HG02840 (cell line): ENCODE measurements at regions not wholly inside any gene's neighbourhood (a gene's known extent, or its start where the extent isn't known, plus 50 kb on each side); places are given as distances from the start of the nearest gene placed in this dataset.

Source experiments
- ATAC-seq: cut with Tn5 transposase; IDR thresholded peaks from one replicate; pipeline ENCODE4 v1.9.1; 2021; ENCODE audit warnings: mild to moderate bottlenecking, moderate library complexity, moderate number of reproducible peaks; ENCODE audit not compliant: unreplicated experiment, low FRiP score

DNA sequence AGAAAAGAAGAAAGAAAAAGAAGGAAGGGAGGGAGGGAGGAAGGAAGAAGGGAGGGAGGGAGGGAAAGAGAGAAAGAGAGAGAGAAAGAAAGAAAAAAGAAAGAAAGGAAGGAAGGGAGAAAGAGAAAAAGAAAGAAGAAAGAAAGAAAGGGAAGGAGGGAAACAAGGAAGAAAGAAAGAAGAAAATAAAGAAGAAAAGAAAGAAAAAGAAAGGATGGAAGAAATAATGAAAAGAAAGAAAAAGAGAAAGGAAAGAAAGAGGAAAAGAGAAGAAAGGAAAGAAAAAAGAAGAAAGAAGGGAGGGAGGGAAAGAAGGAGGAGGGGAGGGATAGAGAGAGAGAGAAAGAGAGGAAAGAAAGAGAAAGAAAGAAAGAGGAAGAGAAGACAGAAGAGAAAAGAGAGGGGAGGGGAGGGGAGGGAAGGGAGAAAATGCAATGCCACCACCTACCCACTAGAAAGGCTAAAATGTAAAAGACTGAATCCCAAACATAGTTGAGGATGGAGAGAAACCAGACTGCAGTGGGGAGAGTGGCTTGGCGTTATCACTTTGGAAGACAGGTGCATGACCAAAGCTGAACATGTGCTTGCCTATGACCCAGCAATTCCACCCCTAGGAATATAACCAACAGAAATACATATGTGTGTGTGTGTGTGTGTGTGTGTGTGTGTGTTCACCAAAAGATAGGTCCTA, 66.9 kb upstream of the KLF13 start:
- no peak for ATAC-seq

- ATAC-seq, result no peak
Observed at GRCh38 chr15:31260646-31261265, 65.9 kb upstream of the KLF13 start.

DNA sequence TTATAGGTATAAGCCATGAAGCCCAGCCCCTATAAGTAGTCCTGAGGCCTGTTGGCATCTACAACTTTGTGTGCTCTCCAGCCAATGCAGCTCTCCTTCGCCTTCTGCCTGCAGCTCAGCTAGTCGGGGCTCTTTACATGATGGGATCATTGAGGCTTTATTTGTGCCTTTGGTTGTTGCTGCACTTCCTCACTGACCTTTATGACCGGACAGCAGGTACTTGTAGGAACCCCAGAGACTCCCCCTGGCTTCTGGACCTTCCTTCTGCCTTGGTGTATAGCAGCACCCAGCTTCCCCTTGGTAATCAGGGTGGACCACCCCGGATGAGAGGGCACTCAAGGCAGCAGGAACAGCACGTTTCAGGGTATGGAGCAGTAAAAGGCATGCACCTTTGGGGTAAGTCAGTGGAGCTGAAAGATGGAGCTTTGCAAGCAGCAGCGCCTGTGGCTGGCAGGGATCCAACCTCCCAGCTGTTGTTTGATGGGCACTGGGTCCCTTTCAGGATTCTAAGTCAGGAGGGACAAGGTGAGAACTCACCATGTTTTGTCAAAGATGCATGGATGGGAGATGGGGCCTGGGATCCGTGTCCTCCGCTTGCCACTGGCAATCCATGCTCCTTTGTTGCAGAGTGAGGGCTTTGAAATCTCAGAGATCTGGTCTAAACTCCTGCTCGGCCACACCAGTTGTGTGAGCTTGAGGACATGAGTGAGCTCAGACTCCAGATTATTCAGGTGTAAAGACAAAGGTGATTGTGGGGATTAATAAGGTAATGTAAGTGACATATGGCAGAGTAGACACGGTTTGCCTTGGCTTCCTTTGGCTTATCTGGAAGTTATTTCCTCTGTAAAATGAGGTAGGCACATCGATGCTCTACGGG, 65.1 kb upstream of the KLF13 start:
- ATAC-seq, result no peak

DNA sequence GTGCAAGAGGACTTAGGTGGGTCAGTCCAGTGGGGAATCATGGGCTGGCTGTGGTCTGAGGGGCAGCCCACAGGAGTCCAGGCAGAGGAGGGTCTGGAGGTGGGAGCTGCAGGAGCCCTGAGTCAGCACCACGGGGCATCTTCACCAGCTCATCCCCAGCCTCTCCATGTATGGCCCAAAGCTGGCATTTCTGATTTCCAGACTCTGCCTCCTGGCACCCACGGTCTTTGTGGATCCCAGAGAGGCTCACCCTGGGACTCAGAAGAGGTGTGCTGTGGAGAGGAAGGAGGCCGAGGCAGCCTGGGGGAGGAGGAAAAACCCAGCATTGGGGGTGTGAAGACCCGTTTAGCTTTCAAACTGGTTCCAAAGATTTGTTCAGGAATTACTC, 64.5 kb upstream of the KLF13 start:
- no peak for ATAC-seq

DNA sequence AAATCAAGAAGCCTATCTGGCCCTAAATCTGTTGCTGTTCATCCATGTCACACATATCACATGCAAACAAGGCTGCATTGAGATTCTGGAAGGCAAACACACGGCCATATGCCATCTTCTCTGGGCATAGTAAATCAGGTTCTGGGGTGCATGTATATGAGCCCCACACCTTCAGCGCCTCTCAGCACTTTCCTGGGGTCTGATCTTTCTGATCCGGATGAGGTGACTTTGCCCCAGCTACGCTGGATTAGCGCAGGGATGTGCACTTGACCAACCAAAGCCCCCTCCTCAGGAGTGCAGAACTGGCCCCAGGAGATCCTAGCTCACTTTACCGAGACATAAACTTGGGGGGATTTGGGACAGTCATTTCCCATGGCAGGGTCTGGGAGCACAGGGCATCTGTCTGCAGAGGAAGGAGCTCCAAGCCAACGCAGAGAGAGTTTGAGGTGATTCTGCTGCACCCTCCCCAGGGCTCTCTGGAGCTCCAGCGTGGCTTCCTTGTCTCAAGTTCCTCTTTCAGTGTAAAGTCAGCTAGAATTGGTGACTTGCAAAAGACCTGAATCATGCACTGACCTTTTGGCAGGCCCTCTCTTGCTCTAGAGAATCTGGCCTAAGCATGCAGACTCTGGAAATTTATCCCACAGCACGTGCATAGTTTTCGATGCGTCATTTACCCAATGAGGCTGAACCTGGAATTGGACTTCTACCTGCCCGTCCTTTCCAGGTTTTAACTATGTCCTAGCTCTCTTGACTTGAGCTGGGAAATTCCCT, 63.5 kb upstream of the KLF13 start:
- no peak for ATAC-seq

GRCh38 chr15:31263751-31264558, 62.7 kb upstream of the KLF13 start:
- no peak for ATAC-seq

GRCh38 chr15:31264559-31265089, 62.0 kb upstream of the KLF13 start:
- no peak for ATAC-seq

DNA sequence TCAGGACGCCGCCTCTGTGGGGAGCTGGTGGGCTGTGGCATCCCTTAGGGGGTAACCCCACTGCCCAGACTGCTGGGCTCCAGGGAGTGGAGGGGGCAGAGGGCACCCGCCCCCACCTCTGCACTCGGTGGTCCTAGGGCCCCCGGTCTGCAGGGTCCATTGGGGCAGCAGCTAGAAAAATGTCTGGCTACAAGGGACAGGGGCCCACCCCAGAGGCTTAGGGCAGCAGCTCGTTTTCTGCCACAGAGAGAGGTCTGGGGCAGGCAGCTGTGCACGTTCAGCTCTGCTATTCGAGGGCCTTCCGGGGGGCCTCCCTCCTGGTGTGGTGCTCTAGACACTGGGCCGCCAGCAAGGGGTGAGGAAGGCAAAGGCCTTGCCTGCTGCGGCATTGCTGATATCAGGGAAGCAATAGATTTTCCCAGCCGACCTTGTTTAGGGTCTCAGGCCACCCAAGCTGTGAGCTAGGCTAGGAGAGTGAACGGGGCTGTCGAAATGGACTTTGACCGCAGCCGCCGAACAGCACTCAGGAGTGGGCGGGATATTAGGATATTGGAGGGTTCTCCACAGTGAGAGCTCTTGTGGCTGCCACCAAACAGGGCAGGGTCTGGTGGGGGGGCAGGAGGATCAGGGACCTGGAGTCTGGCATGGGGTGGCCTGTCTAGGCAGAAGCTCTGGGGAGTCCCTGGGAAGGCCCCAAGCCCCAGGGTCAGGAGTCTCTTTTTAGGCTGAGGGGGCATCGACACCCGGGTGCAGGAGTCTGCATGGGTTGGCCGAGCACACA, 61.4 kb upstream of the KLF13 start:
- ATAC-seq, result no peak

GRCh38 chr15:31265871-31266711, 60.5 kb upstream of the KLF13 start:
- peak; percentile 49 for ATAC-seq

GRCh38 chr15:31266712-31267111, 59.9 kb upstream of the KLF13 start:
- peak; percentile 29 for ATAC-seq

DNA sequence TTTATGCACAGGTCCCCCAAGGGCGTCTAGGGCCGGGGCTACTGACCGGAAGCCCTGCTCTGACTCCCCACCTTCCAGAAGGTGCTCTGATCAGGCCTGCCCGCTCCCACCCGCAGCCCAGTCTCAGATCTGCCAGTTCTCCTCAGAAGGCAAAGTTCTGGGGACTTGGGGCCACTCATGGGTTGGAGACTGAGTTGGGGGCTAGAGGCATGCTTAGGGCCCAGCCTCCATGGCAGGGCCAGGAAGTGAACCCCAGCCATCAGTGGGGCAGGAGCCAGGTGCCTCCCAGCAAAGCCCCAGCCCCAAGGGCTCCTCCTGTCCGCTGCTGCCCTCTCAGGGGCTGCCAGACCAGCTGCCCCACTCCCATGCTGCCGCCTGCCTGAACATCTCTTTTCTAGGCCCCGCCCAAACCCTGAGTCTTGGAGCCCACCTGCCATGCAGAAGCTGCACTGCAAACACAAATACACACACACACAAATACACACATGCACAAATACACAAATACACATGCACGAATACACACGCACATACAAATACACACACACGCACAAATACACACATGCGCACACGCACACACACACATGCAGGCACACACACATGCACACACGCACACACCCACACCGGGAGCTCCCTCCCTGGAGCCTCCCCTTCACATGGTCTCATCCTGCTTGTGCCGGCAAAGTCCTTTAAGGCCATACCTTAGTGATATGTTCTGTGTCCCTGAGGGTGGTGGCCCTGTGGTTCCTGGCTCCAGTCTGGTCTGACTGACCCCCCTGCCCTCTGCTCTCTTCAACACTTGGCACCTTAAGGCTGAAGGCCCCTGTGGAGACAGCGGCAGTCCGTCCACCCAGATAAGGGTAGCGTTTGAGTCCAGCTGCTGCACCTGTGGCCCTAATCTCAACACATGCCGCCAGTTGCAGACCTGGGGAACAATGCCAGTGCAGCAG, 59.2 kb upstream of the KLF13 start:
- ATAC-seq, result no peak

GRCh38 chr15:31268108-31268501, 58.5 kb upstream of the KLF13 start:
- ATAC-seq, result no peak

- ATAC-seq, result no peak
Observed at GRCh38 chr15:31268911-31269784, 57.5 kb upstream of the KLF13 start.

DNA sequence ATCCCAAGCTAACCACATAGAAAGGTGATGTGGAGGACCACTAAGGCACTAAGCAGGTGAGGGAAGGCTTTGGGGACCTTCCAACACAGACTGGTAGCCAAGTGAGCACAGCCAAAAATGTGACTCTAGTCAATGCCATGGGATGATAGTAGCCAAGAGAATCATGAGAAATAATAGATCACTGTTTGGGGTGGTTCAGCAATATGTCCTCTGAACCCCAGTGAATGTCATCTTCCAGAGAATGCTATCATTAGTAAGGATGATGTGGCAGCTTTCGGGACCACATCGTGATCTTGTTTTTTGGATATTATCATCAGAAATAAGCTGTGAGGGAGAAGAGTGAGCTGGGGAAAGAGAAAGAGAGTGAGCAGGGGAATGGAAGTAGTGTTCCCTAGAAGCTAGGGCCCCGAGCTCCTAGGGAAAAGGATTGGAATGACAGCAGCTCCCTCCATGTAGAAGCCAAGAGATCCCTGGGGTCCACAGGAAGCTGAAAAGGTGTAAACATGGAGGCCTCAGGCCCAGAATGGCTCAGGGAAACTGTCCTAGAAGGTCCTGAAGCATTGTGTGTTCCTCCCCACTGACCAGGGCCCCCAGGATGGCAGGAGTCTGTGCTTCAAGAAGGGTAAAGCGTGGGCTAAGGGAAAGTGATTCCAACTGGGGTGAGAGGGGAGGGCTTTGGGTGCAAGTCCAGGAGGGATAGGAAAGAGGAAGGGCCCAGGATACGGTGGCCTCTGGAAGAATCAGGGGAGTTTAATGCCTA, 56.6 kb upstream of the KLF13 start:
- no peak for ATAC-seq

GRCh38 chr15:31270767-31271166, 55.9 kb upstream of the KLF13 start:
- ATAC-seq, result no peak
